Hepatocyte (in vitro differentiated cells): ENCODE measurements at regions not wholly inside any gene's neighbourhood (a gene's known extent, or its start where the extent isn't known, plus 50 kb on each side); places are given as distances from the start of the nearest gene placed in this dataset.

Source experiments
- DNase-seq: peaks from one replicate; pipeline ENCODE4 v3.0.0-alpha.2; 2016; ENCODE audit warnings: low spot score
- H2AFZ ChIP-seq: fragments of 200-600 bp; sonication (generic); 2 replicates; pipeline ENCODE4 v1.6.0; 2016; ENCODE audit warnings: antibody characterized with exemption, mild to moderate bottlenecking
- H3K27ac ChIP-seq: fragments of 200-600 bp; sonication (generic); 2 replicates; pipeline ENCODE4 v1.5.1; 2016; ENCODE audit warnings: mild to moderate bottlenecking
- H3K27me3 ChIP-seq: fragments of 200-600 bp; sonication (generic); 2 replicates; pipeline ENCODE4 v1.6.1; 2016
- H3K36me3 ChIP-seq: fragments of 200-600 bp; sonication (generic); replicated peaks from 2 replicates; pipeline ENCODE4 v1.5.1; 2016; ENCODE audit warnings: low read depth; ENCODE audit not compliant: insufficient read depth
- H3K4me1 ChIP-seq: fragments of 200-600 bp; sonication (generic); 2 replicates; pipeline ENCODE4 v1.5.1; 2016; ENCODE audit warnings: mild to moderate bottlenecking, moderate library complexity; ENCODE audit not compliant: insufficient read depth
- H3K4me2 ChIP-seq: fragments of 200-600 bp; sonication (generic); 2 replicates; pipeline ENCODE4 v1.6.0; 2016
- H3K4me3 ChIP-seq: fragments of 200-600 bp; sonication (generic); 2 replicates; pipeline ENCODE4 v1.5.1; 2016; ENCODE audit warnings: mild to moderate bottlenecking
- H3K79me2 ChIP-seq: fragments of 200-600 bp; sonication (generic); 2 replicates; pipeline ENCODE4 v1.6.0; 2017; ENCODE audit warnings: mild to moderate bottlenecking
- H3K9me2 ChIP-seq: fragments of 200-600 bp; sonication (generic); replicated peaks from 2 replicates; pipeline ENCODE4 v1.6.0; 2017; ENCODE audit warnings: mild to moderate bottlenecking; ENCODE audit not compliant: insufficient read depth
- H3K9me3 ChIP-seq: fragments of 200-600 bp; sonication (generic); 2 replicates; pipeline ENCODE4 v1.5.1; 2016; ENCODE audit warnings: low read depth, mild to moderate bottlenecking
- H4K20me1 ChIP-seq: fragments of 200-600 bp; sonication (generic); 2 replicates; pipeline ENCODE4 v1.6.0; 2016; ENCODE audit warnings: mild to moderate bottlenecking; ENCODE audit not compliant: insufficient read depth, poor library complexity, severe bottlenecking
- EZH2 ChIP-seq: fragments of 200-600 bp; sonication (generic); IDR thresholded peaks from 2 replicates; pipeline ENCODE4 v1.6.1; 2016; ENCODE audit warnings: antibody characterized with exemption, mild to moderate bottlenecking, borderline replicate concordance
- EZH2phosphoT487 ChIP-seq: fragments of 200-600 bp; sonication (generic); IDR thresholded peaks from one replicate; pipeline ENCODE4 v1.6.1; 2018; ENCODE audit warnings: antibody characterized with exemption, mild to moderate bottlenecking, low read depth, moderate library complexity; ENCODE audit not compliant: unreplicated experiment, severe bottlenecking
- WGBS: methylation state at CpG from one replicate; pipeline ENCODE4 v1.1.6; 2016; ENCODE audit warnings: low lambda C conversion rate; ENCODE audit errors: missing lambda C conversion rate; 5-methylcytosine and 5-hydroxymethylcytosine counted together
- TF ChIP-seq, protein P1 (sequence below): fragments of 200-600 bp; sonication (generic); IDR thresholded peaks from 2 replicates; pipeline ENCODE4 v1.5.1; 2016; ENCODE audit warnings: antibody characterized with exemption, mild to moderate bottlenecking; ENCODE audit not compliant: poor library complexity

DNA sequence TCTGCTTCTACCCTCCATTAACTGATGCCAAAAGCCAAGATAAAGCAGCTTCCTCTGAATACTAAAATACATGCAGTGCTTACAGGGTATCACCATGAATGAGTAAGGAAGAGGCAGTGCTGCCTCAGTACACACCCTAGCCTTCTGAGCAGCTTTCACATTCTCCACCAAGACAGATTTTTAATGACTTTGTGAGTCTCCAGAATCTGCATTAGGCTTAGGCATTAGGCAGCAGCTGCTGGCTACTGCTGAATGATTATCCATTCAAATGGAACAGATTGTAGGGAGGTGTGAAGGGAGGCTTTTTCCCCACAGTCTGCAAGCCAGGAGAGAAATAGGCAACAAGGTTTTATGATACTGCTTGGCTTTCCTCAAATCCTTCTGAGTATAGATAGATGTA lies 1226.7 kb upstream of the LRRN3 start:
- Histone ChIP-seq H3K9me2 (no peaks in the 10 kb centered on the region), H3K27me3 (no peaks in the 10 kb centered on the region), H4K20me1 (no peaks in the 10 kb centered on the region), H3K4me2 (no peak overlapping the region), H3K9me3 (no peaks in the 10 kb centered on the region), H3K27ac (no peak overlapping the region), H3K79me2 (no peaks in the 10 kb centered on the region), H3K4me3 (no peak overlapping the region), H3K36me3 (no peaks in the 10 kb centered on the region), H3K4me1 (no peaks in the 10 kb centered on the region), H2AFZ (no peak overlapping the region)
- no peak for DNase-seq
- TF ChIP-seq, protein P1, sequence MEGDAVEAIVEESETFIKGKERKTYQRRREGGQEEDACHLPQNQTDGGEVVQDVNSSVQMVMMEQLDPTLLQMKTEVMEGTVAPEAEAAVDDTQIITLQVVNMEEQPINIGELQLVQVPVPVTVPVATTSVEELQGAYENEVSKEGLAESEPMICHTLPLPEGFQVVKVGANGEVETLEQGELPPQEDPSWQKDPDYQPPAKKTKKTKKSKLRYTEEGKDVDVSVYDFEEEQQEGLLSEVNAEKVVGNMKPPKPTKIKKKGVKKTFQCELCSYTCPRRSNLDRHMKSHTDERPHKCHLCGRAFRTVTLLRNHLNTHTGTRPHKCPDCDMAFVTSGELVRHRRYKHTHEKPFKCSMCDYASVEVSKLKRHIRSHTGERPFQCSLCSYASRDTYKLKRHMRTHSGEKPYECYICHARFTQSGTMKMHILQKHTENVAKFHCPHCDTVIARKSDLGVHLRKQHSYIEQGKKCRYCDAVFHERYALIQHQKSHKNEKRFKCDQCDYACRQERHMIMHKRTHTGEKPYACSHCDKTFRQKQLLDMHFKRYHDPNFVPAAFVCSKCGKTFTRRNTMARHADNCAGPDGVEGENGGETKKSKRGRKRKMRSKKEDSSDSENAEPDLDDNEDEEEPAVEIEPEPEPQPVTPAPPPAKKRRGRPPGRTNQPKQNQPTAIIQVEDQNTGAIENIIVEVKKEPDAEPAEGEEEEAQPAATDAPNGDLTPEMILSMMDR, result no peak
- TF ChIP-seq EZH2phosphoT487 (no peak), EZH2 (no peak)

GRCh38 chr7:109868215-109868860 lies 1222.6 kb upstream of the LRRN3 start:
- Histone ChIP-seq H3K4me3 (no peak overlapping the region), H2AFZ (no peak overlapping the region), H3K4me1 (no peaks in the 10 kb centered on the region), H3K9me2 (no peaks in the 10 kb centered on the region), H3K4me2 (no peak overlapping the region), H3K27me3 (no peaks in the 10 kb centered on the region), H3K27ac (no peak overlapping the region), H3K79me2 (no peaks in the 10 kb centered on the region), H3K9me3 (no peaks in the 10 kb centered on the region), H3K36me3 (no peaks in the 10 kb centered on the region), H4K20me1 (no peaks in the 10 kb centered on the region)
- TF ChIP-seq EZH2 (no peak), EZH2phosphoT487 (no peak)
- TF ChIP-seq, protein P1, result peak; percentile 17
- 58% methylated on average over 1 of the region's 1 CpG for WGBS
- DNase-seq, result no peak

DNA sequence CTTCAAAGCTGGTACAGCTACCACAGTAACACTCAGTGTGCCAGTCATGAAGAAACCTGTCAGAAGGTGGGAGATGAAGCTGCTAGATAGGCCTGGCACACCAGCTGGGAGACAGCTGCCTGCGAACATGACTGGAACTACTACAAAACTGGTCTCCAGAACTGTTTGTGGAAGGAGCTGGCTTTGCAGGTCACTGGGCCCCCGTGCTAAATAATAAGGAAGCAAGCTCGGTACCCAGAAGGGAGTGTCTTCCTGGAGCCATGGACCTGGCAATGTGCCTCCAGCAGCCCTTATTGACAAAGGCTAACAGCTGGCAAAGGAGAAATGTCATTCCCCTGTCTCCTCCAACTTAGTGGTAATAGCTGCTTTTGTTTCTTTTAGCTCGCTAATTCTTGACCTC lies 1217.6 kb upstream of the LRRN3 start:
- no peaks in the 10 kb centered on the region for H3K36me3 ChIP-seq
- DNase-seq, result no peak
- no peaks in the 10 kb centered on the region for H3K27me3 ChIP-seq
- H3K27ac ChIP-seq, result no peak overlapping the region
- H3K4me1 ChIP-seq, result no peaks in the 10 kb centered on the region
- TF ChIP-seq, protein P1, result no peak
- TF ChIP-seq EZH2 (no peak), EZH2phosphoT487 (no peak)
- H3K9me3 ChIP-seq, result no peaks in the 10 kb centered on the region
- no peaks in the 10 kb centered on the region for H4K20me1 ChIP-seq
- no peak overlapping the region for H3K4me2 ChIP-seq
- H3K79me2 ChIP-seq, result no peaks in the 10 kb centered on the region
- 94% methylated on average over 4 of the region's 4 CpGs for WGBS
- H3K9me2 ChIP-seq, result no peaks in the 10 kb centered on the region
- H2AFZ ChIP-seq, result no peak overlapping the region
- H3K4me3 ChIP-seq, result no peak overlapping the region

GRCh38 chr7:109879287-109879828 lies 1211.6 kb upstream of the LRRN3 start:
- no peaks in the 10 kb centered on the region for H3K4me1 ChIP-seq
- H3K4me3 ChIP-seq, result no peak overlapping the region
- no peak for DNase-seq

More at GRCh38 chr7:109879287-109879828, 1211.6 kb upstream of the LRRN3 start:
- Histone ChIP-seq H3K4me2 (no peak overlapping the region), H3K36me3 (no peaks in the 10 kb centered on the region), H3K9me3 (no peaks in the 10 kb centered on the region), H3K27ac (no peak overlapping the region), H3K27me3 (no peaks in the 10 kb centered on the region), H4K20me1 (no peaks in the 10 kb centered on the region), H3K79me2 (no peaks in the 10 kb centered on the region), H3K9me2 (no peaks in the 10 kb centered on the region), H2AFZ (no peak overlapping the region)
- WGBS, result 78% methylated on average over 4 of the region's 4 CpGs
- no peak for TF ChIP-seq EZH2phosphoT487
- TF ChIP-seq, protein P1, result no peak
- no peak for TF ChIP-seq EZH2
